PC-3 (cell line): ENCODE measurements at regions not wholly inside any gene's neighbourhood (a gene's known extent, or its start where the extent isn't known, plus 50 kb on each side); places are given as distances from the start of the nearest gene placed in this dataset.

Experiments
- ATAC-seq: fragments of 200-7000 bp; cut with Tn5 transposase; 2 replicates; pipeline ENCODE4 v1.9.1; 2020; ENCODE audit warnings: mild to moderate bottlenecking, moderate library complexity
- BruUV-seq: library from RNA; stranded (reverse); fragments of 400-500 nt; replicated peaks from 2 replicates; lab custom pipeline; 2021; lab: Mats Ljungman, UMichigan
- CTCF ChIA-PET: fragments of 300-600 bp; sonication (Branson Sonifier 250); formaldehyde crosslinking; loops from one replicate; lab custom pipeline; 2022; ENCODE audit warnings: antibody characterized with exemption; lab: Charles Lee
- POLR2A ChIA-PET: fragments of 300-600 bp; sonication (Branson Sonifier 250); formaldehyde crosslinking; loops from one replicate; lab custom pipeline; 2022; ENCODE audit warnings: antibody characterized with exemption; ENCODE audit not compliant: unreplicated experiment; lab: Charles Lee
- DNase-seq: peaks from one replicate; pipeline ENCODE4 v3.0.0-alpha.2; 2015
- H2AFZ ChIP-seq: fragments of 300-600 bp; sonication (generic); 2 replicates; pipeline ENCODE4 v1.6.0; 2016; ENCODE audit warnings: antibody characterized with exemption, low read length
- H3F3A ChIP-seq: fragments of 300-600 bp; sonication (generic); one replicate; pipeline ENCODE4 v1.6.0; 2017; ENCODE audit warnings: antibody characterized with exemption, low read length, control low read depth, mild to moderate bottlenecking; ENCODE audit not compliant: unreplicated experiment
- H3K27ac ChIP-seq: fragments of 300-600 bp; sonication (generic); 2 replicates; pipeline ENCODE4 v1.5.1; 2016; ENCODE audit warnings: mild to moderate bottlenecking, low read length
- H3K27me3 ChIP-seq: fragments of 300-600 bp; sonication (generic); 2 replicates; pipeline ENCODE4 v1.6.1; 2016; ENCODE audit warnings: low read length, mixed read lengths
- H3K36me3 ChIP-seq: fragments of 300-600 bp; sonication (generic); 2 replicates; pipeline ENCODE4 v1.6.1; 2016; ENCODE audit warnings: low read depth, mixed run types, low read length, mixed read lengths
- H3K4me1 ChIP-seq: fragments of 300-600 bp; sonication (generic); 2 replicates; pipeline ENCODE4 v1.5.1; 2016; ENCODE audit warnings: low read length; ENCODE audit not compliant: insufficient read depth
- H3K4me2 ChIP-seq: fragments of 300-600 bp; sonication (generic); 2 replicates; pipeline ENCODE4 v1.6.0; 2016; ENCODE audit warnings: low read length
- H3K4me3 ChIP-seq: fragments of 300-600 bp; sonication (generic); 2 replicates; pipeline ENCODE4 v1.5.1; 2016; ENCODE audit warnings: mild to moderate bottlenecking, low read length, mixed read lengths
- H3K79me2 ChIP-seq: fragments of 300-600 bp; sonication (generic); 2 replicates; pipeline ENCODE4 v1.6.1; 2017; ENCODE audit warnings: low read length, mixed read lengths
- H3K9ac ChIP-seq: fragments of 300-600 bp; sonication (generic); 2 replicates; pipeline ENCODE4 v1.6.0; 2016; ENCODE audit warnings: mild to moderate bottlenecking, low read length
- H3K9me2 ChIP-seq: fragments of 300-600 bp; sonication (generic); replicated peaks from 2 replicates; pipeline ENCODE4 v1.6.1; 2016; ENCODE audit warnings: mixed run types, low read length, mixed read lengths
- H3K9me3 ChIP-seq: fragments of 300-600 bp; sonication (generic); 2 replicates; pipeline ENCODE4 v1.6.1; 2016; ENCODE audit warnings: low read length, mixed read lengths
- H4K20me1 ChIP-seq: fragments of 300-600 bp; sonication (generic); 2 replicates; pipeline ENCODE4 v1.6.1; 2016; ENCODE audit warnings: low read length, mixed read lengths
- CTCF ChIP-seq: fragments of 300-600 bp; sonication (generic); conservative IDR thresholded peaks from 2 replicates; pipeline ENCODE4 v1.5.1; 2017; ENCODE audit warnings: antibody characterized with exemption, low read depth, mild to moderate bottlenecking, low read length
- EZH2 ChIP-seq: fragments of 300-600 bp; sonication (generic); IDR thresholded peaks from one replicate; pipeline ENCODE4 v1.6.1; 2017; ENCODE audit warnings: antibody characterized with exemption, mild to moderate bottlenecking, low read length; ENCODE audit not compliant: unreplicated experiment
- EZH2phosphoT487 ChIP-seq: fragments of 300-600 bp; sonication (generic); IDR thresholded peaks from 2 replicates; pipeline ENCODE4 v1.6.1; 2018; ENCODE audit warnings: mild to moderate bottlenecking, antibody characterized with exemption, low read length, borderline replicate concordance
- intact Hi-C: fragments of 100-400 bp; cut with micrococcal nuclease; formaldehyde crosslinking; loops from 2 replicates; pipeline ENCODE4 v1.9.0; 2023

- Histone ChIP-seq H3K4me1 (peaks cover 27% of the 10 kb centered on the region), H2AFZ (no peak overlapping the region), H3K36me3 (no peaks in the 10 kb centered on the region), H4K20me1 (no peaks in the 10 kb centered on the region), H3K9me3 (no peaks in the 10 kb centered on the region), H3K27me3 (no peaks in the 10 kb centered on the region), H3F3A (no peaks in the 10 kb centered on the region), H3K4me2 (no peak overlapping the region), H3K79me2 (no peaks in the 10 kb centered on the region), H3K27ac (no peak overlapping the region), H3K9ac (no peak overlapping the region), H3K4me3 (no peak overlapping the region), H3K9me2 (no peaks in the 10 kb centered on the region)
- no peak for ATAC-seq
- ChIA-PET CTCF (no interaction called here), POLR2A (no interaction called here)
- intact Hi-C loops, result no loop called here
- no TSS peak for BruUV-seq
- DNase-seq, result no peak
- TF ChIP-seq CTCF (no peak), EZH2phosphoT487 (no peak), EZH2 (no peak)
Measured at GRCh38 chr5:171524466-171524865, 105.0 kb downstream of the FGF18 start.

GRCh38 chr5:171525085-171525484, 105.6 kb downstream of the FGF18 start:
- Histone ChIP-seq H2AFZ (no peak overlapping the region), H3K4me2 (no peak overlapping the region), H3K4me1 (peaks cover 24% of the 10 kb centered on the region), H3K79me2 (no peaks in the 10 kb centered on the region), H3K9me3 (no peaks in the 10 kb centered on the region), H3K27me3 (no peaks in the 10 kb centered on the region), H3K9ac (no peak overlapping the region), H3K4me3 (no peak overlapping the region), H3F3A (no peaks in the 10 kb centered on the region), H3K27ac (no peak overlapping the region), H3K36me3 (no peaks in the 10 kb centered on the region), H3K9me2 (no peaks in the 10 kb centered on the region), H4K20me1 (no peaks in the 10 kb centered on the region)
- intact Hi-C loops, result no loop called here
- DNase-seq, result no peak
- ChIA-PET CTCF (no interaction called here), POLR2A (no interaction called here)
- ATAC-seq, result no peak
- no peak for TF ChIP-seq EZH2
- TF ChIP-seq CTCF, result no peak
- no peak for TF ChIP-seq EZH2phosphoT487
- no TSS peak for BruUV-seq

GRCh38 chr5:171528036-171528435, 108.6 kb downstream of the FGF18 start:
- no peak for DNase-seq
- Histone ChIP-seq H3K4me3 (no peak overlapping the region), H3K4me2 (no peak overlapping the region), H3K36me3 (no peaks in the 10 kb centered on the region), H4K20me1 (no peaks in the 10 kb centered on the region), H3K9ac (no peak overlapping the region), H3K9me2 (no peaks in the 10 kb centered on the region), H3K79me2 (no peaks in the 10 kb centered on the region), H3F3A (no peaks in the 10 kb centered on the region), H3K27me3 (no peaks in the 10 kb centered on the region), H2AFZ (no peak overlapping the region), H3K27ac (no peak overlapping the region), H3K4me1 (no peaks in the 10 kb centered on the region), H3K9me3 (no peaks in the 10 kb centered on the region)
- ATAC-seq, result no peak
- BruUV-seq, result no TSS peak
- POLR2A ChIA-PET, result no interaction called here
- intact Hi-C loops, result no loop called here
- TF ChIP-seq EZH2 (no peak), EZH2phosphoT487 (no peak), CTCF (no peak)
- CTCF ChIA-PET, result no interaction called here
